Activated CD4-positive, alpha-beta T cell treated with anti-CD3 and anti-CD28 coated beads for 4 hours (primary cell): ENCODE measurements at regions not wholly inside any gene's neighbourhood (a gene's known extent, or its start where the extent isn't known, plus 50 kb on each side); places are given as distances from the start of the nearest gene placed in this dataset.
A peak's percentile ranks its signal among the peaks of the same experiment; 100 is the strongest.

ENCODE experiments used
- DNase-seq, 2 donors: peaks; one replicate each; pipeline ENCODE4 v3.0.0-alpha.2; 2020

DNA sequence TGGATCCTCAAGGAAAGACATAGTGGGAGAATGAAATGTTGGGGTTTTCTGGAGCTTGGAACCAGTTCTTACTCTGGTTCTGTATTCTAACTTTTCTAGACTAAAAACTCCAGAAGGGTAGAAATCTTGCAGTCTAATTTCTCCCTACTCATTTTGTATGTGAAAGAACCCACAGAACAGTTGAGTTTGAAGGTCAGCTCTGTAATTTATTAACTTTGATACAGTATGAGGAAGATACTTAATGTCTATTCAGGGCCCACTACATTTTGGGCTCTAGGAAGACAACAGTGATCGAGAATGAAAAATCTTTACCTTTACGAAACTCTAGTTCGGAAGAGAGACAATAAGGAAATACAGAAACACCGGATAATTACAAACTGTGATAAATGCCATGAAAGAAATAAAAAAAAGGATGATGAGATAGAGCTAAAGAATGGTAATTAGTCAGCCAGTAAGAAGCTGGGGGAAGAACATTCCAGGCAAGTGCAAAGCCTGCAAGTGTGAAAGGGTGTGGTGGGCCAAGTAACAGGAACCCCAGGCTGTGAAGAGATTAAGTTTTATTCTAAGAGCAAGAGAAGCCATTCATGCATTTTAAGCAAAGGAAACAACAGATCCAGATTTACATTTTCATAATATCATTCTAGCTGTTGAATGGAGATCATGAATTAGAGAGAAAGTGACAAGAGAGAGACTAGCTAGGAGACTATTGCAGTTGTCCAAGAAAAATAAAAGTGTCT, 159.9 kb upstream of the HMCN1 start:
- no peak for DNase-seq

DNA sequence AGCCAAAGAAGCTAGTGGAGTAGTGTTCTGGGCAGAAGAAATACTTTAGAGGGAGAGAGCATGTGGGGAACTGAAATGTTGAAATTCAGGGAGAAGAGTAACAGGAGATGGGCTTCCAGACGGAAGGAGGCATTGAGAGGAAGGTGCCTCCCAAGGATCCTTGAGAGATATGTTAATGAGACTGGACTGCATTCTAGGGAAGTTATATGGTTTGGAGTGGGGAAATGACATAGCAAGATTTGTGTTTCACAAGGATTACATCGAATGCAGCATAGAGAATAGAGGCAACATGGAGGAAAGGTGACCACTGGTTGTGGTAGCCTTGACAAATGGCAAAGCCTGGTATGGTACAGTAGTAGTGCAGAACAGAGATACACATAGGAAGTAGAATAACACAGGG, 160.5 kb upstream of the HMCN1 start:
- DNase-seq: no peak

DNA sequence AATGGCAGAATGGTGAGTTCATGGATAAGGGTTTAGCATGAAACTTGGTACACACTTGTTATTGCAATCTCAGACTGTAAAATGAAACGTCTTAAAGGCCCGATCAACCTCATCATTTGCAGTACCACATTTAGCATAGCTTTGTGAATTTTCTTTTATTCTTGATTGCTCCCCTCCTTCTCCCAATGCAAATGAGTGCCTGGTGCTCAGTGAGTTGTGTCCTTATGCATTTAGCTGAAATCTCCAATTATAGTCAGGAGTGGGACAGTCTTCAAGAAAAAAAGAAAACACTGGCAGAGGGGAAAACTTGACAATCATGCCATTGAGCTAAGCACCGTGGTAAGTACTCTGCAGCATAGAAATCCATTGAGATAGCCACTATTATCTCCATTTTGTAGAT, 161.0 kb upstream of the HMCN1 start:
- no peak for DNase-seq

DNA sequence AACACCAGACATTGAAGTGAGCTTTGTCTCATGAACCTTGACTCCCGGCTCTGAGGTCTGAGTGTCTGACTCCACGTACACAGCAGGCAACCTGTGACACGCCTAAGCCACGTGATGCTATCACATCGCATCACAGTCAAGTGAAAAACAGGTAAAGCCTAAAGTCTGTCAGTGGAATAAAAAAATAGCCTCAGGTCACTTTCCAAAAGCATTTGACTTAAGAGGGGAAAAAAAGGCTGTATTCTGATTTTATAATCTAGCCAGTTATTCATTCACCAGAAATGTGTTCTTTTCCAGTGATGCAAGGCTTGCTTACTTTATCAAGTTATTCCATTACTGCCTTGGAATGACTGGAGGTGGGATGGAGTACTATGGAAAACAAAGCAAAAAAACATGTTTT, 163.2 kb upstream of the HMCN1 start:
- no peak for DNase-seq

DNA sequence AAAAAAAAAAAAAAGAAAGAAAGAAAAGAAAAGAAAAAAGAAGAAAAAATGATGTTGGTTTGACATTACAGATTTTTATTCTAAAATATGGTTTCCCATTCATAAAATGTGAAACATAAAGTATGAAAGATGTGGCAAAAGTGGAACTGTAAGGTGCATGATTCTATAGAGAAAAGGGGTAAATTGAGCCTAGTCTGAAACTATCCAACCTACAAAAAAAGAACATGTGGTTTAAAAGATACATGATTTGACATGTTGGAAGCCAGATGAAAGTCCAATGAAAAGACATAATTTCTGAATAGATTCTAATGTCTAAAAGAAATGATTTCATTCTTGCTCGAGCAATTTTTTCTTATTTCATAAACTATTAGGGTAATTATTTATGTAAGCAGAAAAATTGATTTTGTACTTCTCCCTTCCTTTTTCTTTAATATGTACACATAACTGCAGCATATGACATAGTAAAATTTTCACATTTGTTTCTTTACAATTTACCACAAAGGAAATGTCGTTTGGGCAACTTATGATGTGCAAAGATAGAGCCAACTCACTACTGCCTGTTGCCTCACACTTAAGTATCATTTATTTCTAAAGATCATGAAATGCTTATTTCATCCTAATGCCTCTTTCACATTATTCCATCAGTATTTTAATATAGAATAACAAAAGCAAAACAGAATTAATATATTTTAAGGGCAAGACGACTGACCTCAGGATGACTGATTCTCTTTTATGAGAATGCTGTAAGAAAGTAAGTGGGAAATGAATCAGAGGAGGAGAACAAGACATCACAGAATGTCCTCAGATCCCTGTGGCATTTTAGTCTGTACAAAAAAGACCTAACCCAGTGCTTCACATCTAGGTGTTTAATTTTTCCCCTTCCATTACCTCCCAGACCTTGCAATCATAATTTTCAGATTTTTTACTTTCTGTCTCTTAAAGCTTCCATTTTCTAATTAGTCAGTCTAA, 165.8 kb upstream of the HMCN1 start:
- DNase-seq: no peak

DNA sequence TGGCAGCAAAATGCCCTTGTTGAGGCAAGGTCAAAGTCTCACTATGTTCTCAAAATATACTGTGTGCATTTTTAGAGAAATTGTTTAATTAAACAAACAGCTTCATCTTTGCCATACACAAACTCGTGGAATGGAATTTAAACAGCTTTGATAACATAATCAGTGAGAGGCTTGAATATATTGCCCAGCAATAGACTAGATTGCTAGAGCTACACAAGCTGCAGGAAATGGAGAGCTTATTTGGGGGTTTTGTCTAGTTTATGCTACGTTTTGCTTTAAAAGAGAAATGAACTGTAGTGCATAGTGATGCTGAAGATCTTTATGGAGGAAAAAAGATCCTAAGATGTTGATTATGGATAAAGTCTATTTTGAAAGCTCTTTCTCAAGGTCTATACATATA, 166.8 kb upstream of the HMCN1 start:
- no peak for DNase-seq

DNA sequence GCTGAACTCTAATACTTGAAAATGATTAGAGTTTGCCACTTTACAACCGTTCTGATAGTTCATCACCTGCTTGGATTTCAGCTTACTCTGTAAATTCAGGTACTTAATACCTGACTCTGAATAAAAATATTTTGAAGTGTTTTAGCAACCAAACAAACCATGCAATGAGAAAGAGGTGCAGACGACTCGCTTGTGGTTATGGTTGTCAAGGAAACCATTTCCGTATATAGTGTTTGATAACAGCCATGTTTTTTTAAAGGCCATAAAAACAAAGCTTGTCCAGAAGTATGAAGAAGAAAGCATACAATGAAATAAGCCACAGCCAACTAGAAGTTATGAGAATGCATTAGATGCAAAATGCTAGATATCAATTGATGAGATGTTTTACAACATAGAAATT, 167.2 kb upstream of the HMCN1 start:
- DNase-seq: peak; percentile 32 to 49

DNA sequence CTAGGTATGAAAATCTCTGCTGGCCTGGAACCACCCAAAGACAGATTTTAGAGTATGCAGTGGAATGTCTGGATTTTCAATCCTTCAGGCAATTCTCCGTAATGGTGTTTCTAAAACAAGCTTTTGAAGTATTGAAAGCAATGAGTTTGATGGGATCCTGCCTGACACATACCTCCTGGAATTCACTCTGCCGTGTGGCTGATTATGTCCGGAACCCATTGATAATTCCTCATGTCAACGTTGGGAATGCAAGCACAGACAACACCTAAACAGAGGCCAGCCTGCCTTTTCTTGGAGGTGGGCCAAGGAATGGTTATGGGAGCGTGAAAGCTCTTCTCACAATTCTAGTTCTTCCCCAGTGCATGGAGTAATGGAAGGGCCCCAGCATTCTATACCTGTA, 168.9 kb upstream of the HMCN1 start:
- DNase-seq: no peak

DNA sequence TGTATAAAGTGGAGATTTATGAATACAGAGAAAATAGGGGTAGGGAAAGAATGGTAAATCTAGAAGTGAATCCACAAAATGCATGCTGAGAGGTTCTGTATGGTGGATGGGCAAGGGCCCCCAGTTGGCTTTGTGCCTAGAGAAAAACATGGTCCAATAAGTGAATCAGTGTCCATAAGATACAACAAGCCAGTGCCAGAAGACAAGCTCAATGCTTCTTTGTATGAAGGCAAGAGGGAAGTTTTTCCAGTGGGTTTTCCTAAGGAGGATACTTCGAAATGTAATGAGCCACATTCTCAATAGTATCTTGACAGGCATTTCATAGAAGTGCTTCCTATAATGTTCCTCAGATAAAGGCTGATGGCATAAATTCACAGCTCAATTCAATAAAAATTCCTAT, 169.4 kb upstream of the HMCN1 start:
- DNase-seq: no peak

DNA sequence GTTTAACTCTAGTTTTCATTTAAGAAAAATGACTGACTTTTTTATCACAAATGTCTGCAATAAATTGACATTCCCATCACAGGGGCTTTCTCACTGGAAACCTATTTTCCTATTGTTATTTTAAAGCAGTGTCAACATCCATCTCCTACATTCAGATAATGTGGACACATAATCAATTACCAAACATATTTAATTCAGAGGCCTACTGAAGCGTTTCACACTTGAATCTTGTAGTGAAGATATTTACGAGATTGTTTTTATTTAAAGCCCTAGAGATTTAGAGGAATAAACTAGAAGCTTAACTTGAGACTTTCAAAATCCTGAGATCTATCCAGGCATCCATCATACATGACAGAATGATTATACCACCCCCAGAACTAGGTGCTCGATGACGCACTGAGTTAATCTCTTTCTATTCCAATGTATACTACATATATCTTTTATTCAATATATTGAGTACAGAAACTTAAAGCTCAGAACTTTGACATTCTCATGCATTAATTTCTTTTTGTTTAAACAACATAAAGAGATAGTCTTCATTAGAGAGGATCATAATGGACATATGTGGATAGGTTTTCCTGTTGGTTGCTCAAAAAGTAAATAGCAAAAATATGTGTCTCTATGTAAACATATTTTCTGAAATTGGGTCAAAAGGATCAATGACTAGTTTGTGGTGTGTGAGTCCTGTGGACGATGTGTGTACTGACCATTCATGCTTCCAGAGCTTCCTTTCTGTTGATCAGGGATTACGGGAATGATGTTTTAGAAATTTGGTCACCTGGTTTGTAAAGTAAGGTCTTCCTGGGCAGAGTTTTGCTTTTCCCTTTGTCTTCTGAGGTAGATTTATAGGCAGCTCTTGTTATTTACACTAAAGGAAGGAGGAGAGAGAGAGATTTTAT, 171.5 kb upstream of the HMCN1 start:
- DNase-seq: no peak

DNA sequence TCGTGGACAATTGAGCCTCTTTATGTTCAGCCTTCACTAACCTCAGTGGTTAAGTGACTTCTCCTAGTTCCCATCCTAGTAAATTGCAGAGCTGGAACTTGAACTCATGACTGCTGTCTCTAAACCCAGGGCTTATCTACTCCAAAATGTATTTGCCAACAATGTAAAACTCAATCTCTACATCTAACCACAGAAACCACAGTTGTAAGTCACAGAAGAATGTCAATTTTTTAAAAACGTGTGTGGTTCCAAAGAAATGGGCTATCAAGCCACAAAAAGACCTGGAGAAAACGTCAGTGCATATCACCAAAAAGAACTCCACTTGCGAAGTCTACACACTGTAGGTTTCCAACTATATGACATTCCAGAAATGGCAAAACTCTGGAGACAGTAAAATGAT, 172.6 kb upstream of the HMCN1 start:
- DNase-seq: no peak

DNA sequence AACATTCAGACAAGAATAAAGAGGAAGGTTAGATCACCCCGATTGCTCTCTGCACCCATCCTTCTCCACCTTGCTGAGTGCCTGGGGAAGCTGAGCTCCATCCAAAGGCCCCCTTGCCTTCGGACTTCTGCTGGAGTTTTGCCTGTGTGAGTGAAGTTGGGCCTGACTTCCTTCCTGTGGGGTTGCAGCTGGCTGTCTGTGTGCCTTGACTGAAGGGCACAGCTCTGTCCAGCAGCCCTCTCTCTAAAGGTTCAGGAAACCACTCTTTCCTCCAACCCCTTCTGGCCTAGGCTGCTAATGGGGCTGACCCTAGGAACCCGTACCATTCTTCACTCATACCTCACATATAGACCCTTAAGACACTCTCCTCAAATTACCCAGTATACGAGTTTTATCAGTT, 173.4 kb upstream of the HMCN1 start:
- DNase-seq: no peak

DNA sequence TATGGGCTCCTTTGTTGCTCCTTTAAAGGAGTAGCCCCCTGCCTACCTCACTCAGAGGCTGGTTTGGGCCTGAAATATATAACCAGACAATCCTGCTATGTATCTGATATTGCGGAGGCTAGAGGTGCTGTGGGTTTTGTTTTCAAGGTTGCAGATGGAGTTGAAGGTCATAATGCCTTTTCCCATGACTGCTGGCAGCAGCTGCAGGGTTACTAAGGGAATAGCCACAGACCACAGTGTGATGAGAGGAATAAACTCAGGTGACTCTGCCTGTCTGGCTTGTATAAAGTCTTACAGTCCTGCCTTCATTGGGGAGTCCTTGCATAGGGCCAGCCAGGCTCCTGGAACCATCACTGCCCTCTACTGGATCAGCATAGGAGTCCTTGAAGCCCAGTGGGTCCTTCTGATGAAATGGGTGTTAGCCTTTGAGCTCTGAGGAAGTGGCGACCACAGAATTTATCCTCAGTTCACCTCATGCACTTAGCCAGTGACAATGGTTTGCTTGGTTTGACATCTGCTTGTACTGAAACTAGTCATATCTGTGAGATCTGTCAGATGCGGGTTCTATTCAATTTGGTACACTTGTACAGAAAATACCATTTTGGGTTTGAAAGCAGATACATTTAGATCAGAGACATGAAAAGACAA, 174.4 kb upstream of the HMCN1 start:
- peak in 1 of 2 donors; percentile 20 for DNase-seq

DNA sequence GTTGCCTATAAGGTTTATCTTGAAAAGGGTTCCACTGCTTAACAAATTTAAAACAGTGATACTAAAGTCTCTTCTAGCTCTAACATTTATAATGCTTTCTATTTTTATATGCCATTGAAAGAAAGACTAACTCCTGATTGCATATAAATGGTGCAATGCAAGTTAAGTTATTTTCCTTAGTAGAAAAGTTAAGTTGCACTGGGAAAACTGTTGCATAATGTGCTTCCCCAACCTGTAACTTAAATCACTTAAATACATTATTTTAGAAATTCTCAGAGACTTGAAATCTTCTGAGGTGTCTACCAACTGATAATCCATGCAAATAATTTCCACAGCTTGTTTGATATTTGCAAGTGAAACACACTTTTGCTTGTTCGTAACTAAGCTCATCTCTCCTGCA, 175.0 kb upstream of the HMCN1 start:
- DNase-seq: no peak

DNA sequence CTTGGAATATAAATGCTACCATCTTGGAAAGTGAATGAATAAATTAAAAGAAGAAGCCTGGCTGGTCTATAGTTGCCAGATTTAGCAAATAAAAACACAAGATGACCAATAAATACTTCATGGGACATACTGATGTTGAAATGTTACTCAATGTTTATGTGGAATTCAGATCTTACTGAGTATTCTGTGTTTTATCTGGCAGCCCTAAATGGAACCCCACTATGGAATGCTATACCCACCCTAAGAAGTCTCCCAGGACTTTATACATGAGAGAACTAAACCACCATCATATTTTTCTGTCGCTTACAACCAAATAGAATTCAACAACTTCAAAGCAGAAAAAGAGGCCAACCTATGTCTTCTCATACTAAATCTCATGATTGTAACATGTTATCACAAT, 177.6 kb upstream of the HMCN1 start:
- no peak for DNase-seq

DNA sequence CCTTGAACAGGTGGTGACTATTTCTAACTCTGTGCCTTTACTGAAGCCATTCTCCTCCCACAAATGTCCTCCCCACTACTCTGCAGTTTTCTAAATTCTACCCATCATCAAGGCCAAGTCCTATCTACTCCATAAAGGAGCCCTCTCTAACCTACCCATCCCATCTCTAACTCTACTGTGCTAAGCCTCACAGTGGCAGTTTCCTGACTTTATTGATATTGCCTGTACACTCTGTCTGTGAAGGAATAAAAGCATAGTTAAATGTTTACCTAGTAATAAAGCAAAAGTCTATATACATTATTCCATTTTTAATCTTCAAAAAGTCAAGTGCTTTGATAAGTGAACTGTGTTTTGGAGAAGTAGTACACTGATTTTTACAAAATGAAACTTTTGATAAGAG, 178.4 kb upstream of the HMCN1 start:
- no peak for DNase-seq

DNA sequence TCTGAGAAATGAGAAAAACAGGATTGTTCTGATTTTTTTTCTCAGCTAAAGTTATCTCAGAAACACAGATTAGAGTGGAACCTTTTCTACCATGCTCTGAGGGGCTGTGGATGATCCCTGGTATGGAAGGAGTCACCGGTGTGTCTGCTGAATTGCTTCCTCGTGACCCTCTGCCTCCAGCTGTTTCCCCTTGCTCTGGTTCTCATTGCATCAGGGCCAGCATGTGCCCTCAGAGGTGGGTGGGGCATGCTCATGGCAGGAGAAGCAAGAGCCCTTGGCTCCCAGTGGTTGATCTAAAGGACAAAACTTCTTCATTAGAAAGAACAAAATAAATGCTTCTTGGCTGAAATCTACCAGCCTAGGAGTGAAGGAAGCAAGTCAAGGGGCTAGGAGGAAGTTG, 183.2 kb upstream of the HMCN1 start:
- no peak for DNase-seq

DNA sequence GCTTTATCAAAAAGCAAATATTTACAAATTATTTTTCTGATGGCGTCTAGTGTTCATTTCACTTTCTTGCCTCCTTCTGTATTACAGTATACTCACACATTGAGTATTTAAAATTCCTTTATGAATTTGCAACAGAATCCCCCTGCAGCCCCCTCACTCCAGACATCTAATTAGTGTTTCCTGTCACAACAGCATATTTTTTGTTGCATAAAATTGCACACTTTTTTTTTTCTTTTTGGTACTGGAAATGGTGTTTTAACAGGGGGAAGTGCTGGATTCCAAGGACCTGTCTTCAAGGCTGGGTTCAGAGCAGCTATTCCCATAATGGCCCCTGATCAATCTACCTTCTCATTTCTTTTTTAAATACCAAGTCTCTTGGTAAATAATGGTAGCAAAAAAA, 184.3 kb upstream of the HMCN1 start:
- DNase-seq: no peak

DNA sequence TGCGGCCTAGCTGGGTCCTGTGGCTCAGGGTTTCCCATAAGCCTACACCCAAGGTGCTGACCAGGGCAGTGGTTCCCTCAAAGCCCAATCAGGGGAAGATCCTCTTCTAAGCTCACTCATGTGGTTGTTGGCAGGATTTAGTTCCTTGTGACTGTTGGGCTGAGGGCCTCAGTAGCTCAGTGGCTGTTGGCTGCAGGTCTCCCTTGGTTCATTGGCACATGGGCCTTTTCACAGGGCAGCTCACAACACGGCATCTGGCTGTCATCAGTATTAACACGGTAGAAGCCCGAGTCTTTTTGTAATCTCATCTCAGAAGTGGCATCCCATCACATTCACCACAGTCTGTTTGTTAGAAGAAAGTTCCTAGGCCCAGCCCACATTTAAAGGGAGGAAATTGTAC, 188.2 kb upstream of the HMCN1 start:
- DNase-seq: no peak

DNA sequence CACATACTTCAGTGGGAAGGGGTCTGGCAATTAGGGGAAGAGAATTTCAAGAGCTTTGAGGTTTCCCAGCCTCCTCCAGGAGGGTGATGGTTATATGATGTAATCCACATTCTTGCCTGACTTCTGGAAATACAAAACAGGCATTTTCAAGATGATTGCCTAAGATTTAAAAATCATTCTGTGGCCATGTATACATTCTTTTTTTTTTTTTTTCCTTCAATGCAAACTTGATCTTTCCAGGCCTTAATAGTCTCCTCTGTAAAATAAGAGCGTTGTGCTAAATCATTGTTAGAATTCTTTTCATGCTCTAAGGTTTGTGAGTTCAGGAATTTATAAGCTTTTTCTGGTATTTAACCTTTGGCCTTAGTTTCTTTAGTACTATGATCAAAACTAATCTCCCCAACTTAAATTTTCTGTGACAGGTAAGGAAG, 192.3 kb upstream of the HMCN1 start:
- DNase-seq: no peak

DNA sequence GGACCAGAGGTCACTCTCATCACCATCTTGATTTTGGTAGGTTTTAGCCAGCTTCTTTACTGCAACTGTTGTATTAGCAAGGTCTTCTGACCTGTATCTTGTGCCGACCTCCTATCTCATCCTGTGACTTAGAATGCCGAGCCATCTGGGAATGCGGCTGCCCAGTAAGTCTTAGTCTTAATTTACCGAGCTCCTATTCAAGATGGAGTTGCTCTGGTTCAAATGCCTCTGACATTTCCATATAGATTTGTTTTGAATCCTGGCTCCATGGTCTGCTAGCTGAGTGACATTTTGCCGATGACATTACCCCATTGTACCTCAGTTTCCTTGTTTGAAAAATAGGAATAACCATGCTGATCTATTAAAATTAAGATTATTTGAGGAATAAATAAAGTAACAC, 193.9 kb upstream of the HMCN1 start:
- no peak for DNase-seq

DNA sequence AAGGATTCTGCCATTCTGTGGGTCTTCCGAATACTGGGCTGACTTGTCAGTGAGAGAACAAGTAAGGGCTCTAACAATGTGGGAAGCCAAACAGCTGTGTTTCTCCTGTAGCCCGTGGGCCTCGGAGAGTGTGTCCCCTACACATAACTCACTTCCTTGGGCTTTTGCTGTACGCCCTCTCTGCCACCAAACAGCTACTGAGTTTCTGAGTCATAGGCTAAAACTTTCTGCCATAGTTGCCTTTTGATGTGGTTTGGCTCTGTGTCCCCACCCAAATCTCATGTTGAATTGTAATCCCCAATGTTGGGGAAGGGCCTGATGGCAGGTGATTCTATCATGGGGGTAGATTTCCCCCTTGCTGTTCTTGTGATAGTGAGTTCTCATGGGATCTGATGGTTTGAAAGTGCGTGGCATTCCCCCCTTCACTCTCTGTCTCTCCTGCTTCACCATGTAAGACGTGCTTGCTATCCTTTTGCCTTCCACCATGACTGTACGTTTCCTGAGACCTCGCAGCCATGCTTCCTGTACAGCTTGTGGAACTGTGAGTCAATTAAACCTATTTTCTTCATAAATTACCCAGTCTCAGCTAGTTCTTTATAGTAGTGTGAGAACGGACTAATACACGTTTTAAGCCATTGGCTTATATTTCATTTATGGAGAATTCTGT, 194.8 kb upstream of the HMCN1 start:
- DNase-seq: no peak
